WTC11 (cell line): ENCODE measurements at regions not wholly inside any gene's neighbourhood (a gene's known extent, or its start where the extent isn't known, plus 50 kb on each side); places are given as distances from the start of the nearest gene placed in this dataset.

Experiments used
- ESRRA ChIP-seq: sonication (generic); formaldehyde crosslinking; IDR thresholded peaks from 2 replicates; pipeline ENCODE4 v1.8.1; 2022; ENCODE audit warnings: mild to moderate bottlenecking, missing genetic modification reagents, borderline replicate concordance
- FOXJ3 ChIP-seq: sonication (generic); formaldehyde crosslinking; IDR thresholded peaks from 2 replicates; pipeline ENCODE4 v1.9.0; 2021; ENCODE audit warnings: missing genetic modification reagents, mild to moderate bottlenecking, borderline replicate concordance
- NFYB ChIP-seq: sonication (generic); formaldehyde crosslinking; conservative IDR thresholded peaks from 2 replicates; pipeline ENCODE4 v1.8.0; 2022; ENCODE audit warnings: low read depth, missing genetic modification reagents
- NR2C2 ChIP-seq: sonication (generic); formaldehyde crosslinking; IDR thresholded peaks from 2 replicates; pipeline ENCODE4 v1.8.0; 2022; ENCODE audit warnings: mild to moderate bottlenecking, missing genetic modification reagents
- RELA ChIP-seq: sonication (generic); formaldehyde crosslinking; IDR thresholded peaks from 2 replicates; pipeline ENCODE4 v1.8.1; 2022; ENCODE audit warnings: missing genetic modification reagents, mild to moderate bottlenecking, borderline replicate concordance
- SMAD4 ChIP-seq: sonication (generic); formaldehyde crosslinking; IDR thresholded peaks from 2 replicates; pipeline ENCODE4 v1.8.0; 2022; ENCODE audit warnings: mild to moderate bottlenecking, missing genetic modification reagents
- ZNF317 ChIP-seq: sonication (generic); formaldehyde crosslinking; IDR thresholded peaks from 2 replicates; pipeline ENCODE4 v1.8.1; 2023; ENCODE audit warnings: low read depth, mild to moderate bottlenecking, moderate library complexity, missing genetic modification reagents, borderline replicate concordance
- TF ChIP-seq, protein P1 (sequence below): sonication (generic); formaldehyde crosslinking; IDR thresholded peaks from 2 replicates; pipeline ENCODE4 v1.8.1; 2023; ENCODE audit warnings: mild to moderate bottlenecking, missing genetic modification reagents, moderate library complexity
- TF ChIP-seq, protein P2 (sequence below): fragments of 200-600 bp; IDR thresholded peaks from 2 replicates; pipeline ENCODE4 v1.8.0; 2022; ENCODE audit warnings: antibody characterized with exemption
- TF ChIP-seq, protein P3 (sequence below): sonication (generic); formaldehyde crosslinking; IDR thresholded peaks from 2 replicates; pipeline ENCODE4 v1.8.0; 2023; ENCODE audit warnings: mild to moderate bottlenecking, missing genetic modification reagents
- TF ChIP-seq, protein P4 (sequence below): sonication (generic); formaldehyde crosslinking; IDR thresholded peaks from 2 replicates; pipeline ENCODE4 v1.8.1; 2023; ENCODE audit warnings: mild to moderate bottlenecking, missing genetic modification reagents, moderate library complexity
- TF ChIP-seq, protein P5 (sequence below): sonication (generic); formaldehyde crosslinking; IDR thresholded peaks from 2 replicates; pipeline ENCODE4 v1.8.0; 2023; ENCODE audit warnings: missing genetic modification reagents, mild to moderate bottlenecking, borderline replicate concordance
- TF ChIP-seq, protein P6 (sequence below): sonication (generic); formaldehyde crosslinking; IDR thresholded peaks from 2 replicates; pipeline ENCODE4 v1.8.1; 2022; ENCODE audit warnings: mild to moderate bottlenecking, moderate library complexity, missing genetic modification reagents
- TF ChIP-seq, protein P7 (sequence below): sonication (generic); formaldehyde crosslinking; IDR thresholded peaks from 2 replicates; pipeline ENCODE4 v1.8.0; 2022; ENCODE audit warnings: mild to moderate bottlenecking, missing genetic modification reagents

DNA sequence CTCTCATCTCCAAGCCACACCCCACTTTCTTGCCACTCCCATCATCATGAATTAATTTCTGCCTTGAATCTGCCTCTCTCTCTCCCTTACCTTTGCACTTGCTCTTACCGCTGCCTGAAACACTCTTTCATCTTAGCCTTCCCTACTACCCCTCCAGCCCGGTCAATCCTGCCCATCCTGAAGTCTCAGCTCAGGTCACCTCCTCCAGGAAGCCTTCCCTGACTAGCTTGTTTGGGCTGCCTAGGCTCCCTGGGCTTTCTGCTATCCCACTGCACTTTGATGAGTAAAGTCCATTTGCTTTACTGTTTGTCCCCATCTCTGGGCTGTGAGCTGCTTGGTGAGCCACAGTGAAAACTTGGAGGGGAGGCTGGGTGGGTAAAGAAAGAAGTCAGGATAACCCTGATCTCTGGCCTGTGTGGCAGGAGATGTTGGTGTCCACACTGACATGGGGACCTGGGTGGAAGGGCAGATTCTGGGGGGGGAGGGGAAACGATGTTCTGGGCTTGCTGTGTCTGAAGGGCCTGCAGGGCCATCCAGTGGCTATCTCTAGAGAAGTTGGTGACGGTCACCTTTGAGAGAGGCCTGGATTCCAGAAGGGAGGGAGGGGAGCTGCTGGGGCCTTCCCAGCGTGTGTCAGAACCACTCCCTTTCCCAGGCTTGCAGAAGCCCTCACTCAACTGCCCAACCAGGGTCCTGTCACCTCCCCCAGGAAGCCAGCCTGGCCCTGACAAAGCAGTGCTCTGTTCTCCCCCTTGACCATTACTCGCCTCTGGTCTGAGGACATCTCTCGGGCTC lies 75.0 kb upstream of the DAB2IP start:
- TF ChIP-seq, protein P1, sequence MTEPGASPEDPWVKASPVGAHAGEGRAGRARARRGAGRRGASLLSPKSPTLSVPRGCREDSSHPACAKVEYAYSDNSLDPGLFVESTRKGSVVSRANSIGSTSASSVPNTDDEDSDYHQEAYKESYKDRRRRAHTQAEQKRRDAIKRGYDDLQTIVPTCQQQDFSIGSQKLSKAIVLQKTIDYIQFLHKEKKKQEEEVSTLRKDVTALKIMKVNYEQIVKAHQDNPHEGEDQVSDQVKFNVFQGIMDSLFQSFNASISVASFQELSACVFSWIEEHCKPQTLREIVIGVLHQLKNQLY, result no peak
- TF ChIP-seq, protein P2, sequence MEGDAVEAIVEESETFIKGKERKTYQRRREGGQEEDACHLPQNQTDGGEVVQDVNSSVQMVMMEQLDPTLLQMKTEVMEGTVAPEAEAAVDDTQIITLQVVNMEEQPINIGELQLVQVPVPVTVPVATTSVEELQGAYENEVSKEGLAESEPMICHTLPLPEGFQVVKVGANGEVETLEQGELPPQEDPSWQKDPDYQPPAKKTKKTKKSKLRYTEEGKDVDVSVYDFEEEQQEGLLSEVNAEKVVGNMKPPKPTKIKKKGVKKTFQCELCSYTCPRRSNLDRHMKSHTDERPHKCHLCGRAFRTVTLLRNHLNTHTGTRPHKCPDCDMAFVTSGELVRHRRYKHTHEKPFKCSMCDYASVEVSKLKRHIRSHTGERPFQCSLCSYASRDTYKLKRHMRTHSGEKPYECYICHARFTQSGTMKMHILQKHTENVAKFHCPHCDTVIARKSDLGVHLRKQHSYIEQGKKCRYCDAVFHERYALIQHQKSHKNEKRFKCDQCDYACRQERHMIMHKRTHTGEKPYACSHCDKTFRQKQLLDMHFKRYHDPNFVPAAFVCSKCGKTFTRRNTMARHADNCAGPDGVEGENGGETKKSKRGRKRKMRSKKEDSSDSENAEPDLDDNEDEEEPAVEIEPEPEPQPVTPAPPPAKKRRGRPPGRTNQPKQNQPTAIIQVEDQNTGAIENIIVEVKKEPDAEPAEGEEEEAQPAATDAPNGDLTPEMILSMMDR, result no peak
- TF ChIP-seq, protein P3, sequence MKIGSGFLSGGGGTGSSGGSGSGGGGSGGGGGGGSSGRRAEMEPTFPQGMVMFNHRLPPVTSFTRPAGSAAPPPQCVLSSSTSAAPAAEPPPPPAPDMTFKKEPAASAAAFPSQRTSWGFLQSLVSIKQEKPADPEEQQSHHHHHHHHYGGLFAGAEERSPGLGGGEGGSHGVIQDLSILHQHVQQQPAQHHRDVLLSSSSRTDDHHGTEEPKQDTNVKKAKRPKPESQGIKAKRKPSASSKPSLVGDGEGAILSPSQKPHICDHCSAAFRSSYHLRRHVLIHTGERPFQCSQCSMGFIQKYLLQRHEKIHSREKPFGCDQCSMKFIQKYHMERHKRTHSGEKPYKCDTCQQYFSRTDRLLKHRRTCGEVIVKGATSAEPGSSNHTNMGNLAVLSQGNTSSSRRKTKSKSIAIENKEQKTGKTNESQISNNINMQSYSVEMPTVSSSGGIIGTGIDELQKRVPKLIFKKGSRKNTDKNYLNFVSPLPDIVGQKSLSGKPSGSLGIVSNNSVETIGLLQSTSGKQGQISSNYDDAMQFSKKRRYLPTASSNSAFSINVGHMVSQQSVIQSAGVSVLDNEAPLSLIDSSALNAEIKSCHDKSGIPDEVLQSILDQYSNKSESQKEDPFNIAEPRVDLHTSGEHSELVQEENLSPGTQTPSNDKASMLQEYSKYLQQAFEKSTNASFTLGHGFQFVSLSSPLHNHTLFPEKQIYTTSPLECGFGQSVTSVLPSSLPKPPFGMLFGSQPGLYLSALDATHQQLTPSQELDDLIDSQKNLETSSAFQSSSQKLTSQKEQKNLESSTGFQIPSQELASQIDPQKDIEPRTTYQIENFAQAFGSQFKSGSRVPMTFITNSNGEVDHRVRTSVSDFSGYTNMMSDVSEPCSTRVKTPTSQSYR (CRISPR knock-in tag), result no peak
- TF ChIP-seq SMAD4 (CRISPR knock-in tag) (no peak), ESRRA (CRISPR knock-in tag) (no peak), NR2C2 (CRISPR knock-in tag) (no peak), NFYB (CRISPR knock-in tag) (no peak), ZNF317 (no peak), RELA (no peak), FOXJ3 (CRISPR knock-in tag) (no peak)
- TF ChIP-seq, protein P4, sequence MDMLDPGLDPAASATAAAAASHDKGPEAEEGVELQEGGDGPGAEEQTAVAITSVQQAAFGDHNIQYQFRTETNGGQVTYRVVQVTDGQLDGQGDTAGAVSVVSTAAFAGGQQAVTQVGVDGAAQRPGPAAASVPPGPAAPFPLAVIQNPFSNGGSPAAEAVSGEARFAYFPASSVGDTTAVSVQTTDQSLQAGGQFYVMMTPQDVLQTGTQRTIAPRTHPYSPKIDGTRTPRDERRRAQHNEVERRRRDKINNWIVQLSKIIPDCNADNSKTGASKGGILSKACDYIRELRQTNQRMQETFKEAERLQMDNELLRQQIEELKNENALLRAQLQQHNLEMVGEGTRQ (CRISPR knock-in tag), result no peak
- TF ChIP-seq, protein P5, sequence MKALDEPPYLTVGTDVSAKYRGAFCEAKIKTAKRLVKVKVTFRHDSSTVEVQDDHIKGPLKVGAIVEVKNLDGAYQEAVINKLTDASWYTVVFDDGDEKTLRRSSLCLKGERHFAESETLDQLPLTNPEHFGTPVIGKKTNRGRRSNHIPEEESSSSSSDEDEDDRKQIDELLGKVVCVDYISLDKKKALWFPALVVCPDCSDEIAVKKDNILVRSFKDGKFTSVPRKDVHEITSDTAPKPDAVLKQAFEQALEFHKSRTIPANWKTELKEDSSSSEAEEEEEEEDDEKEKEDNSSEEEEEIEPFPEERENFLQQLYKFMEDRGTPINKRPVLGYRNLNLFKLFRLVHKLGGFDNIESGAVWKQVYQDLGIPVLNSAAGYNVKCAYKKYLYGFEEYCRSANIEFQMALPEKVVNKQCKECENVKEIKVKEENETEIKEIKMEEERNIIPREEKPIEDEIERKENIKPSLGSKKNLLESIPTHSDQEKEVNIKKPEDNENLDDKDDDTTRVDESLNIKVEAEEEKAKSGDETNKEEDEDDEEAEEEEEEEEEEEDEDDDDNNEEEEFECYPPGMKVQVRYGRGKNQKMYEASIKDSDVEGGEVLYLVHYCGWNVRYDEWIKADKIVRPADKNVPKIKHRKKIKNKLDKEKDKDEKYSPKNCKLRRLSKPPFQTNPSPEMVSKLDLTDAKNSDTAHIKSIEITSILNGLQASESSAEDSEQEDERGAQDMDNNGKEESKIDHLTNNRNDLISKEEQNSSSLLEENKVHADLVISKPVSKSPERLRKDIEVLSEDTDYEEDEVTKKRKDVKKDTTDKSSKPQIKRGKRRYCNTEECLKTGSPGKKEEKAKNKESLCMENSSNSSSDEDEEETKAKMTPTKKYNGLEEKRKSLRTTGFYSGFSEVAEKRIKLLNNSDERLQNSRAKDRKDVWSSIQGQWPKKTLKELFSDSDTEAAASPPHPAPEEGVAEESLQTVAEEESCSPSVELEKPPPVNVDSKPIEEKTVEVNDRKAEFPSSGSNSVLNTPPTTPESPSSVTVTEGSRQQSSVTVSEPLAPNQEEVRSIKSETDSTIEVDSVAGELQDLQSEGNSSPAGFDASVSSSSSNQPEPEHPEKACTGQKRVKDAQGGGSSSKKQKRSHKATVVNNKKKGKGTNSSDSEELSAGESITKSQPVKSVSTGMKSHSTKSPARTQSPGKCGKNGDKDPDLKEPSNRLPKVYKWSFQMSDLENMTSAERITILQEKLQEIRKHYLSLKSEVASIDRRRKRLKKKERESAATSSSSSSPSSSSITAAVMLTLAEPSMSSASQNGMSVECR (CRISPR knock-in tag), result no peak
- TF ChIP-seq, protein P6, sequence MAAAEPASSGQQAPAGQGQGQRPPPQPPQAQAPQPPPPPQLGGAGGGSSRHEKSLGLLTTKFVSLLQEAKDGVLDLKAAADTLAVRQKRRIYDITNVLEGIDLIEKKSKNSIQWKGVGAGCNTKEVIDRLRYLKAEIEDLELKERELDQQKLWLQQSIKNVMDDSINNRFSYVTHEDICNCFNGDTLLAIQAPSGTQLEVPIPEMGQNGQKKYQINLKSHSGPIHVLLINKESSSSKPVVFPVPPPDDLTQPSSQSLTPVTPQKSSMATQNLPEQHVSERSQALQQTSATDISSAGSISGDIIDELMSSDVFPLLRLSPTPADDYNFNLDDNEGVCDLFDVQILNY (CRISPR knock-in tag), result no peak
- TF ChIP-seq, protein P7, sequence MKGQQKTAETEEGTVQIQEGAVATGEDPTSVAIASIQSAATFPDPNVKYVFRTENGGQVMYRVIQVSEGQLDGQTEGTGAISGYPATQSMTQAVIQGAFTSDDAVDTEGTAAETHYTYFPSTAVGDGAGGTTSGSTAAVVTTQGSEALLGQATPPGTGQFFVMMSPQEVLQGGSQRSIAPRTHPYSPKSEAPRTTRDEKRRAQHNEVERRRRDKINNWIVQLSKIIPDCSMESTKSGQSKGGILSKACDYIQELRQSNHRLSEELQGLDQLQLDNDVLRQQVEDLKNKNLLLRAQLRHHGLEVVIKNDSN (CRISPR knock-in tag), result no peak
